WTC11 (cell line): ENCODE measurements at regions not wholly inside any gene's neighbourhood (a gene's known extent, or its start where the extent isn't known, plus 50 kb on each side); places are given as distances from the start of the nearest gene placed in this dataset.

Source experiments
- ARID4B ChIP-seq: sonication (generic); formaldehyde crosslinking; IDR thresholded peaks from 2 replicates; pipeline ENCODE4 v1.8.0; 2023; ENCODE audit warnings: missing genetic modification reagents, mild to moderate bottlenecking, borderline replicate concordance
- CREM ChIP-seq: sonication (generic); formaldehyde crosslinking; IDR thresholded peaks from 2 replicates; pipeline ENCODE4 v1.8.1; 2022; ENCODE audit warnings: mild to moderate bottlenecking, missing genetic modification reagents, moderate library complexity
- E2F1 ChIP-seq: sonication (generic); formaldehyde crosslinking; IDR thresholded peaks from 2 replicates; pipeline ENCODE4 v1.8.0; 2022; ENCODE audit warnings: mild to moderate bottlenecking, missing genetic modification reagents
- ESRRA ChIP-seq: sonication (generic); formaldehyde crosslinking; IDR thresholded peaks from 2 replicates; pipeline ENCODE4 v1.8.1; 2022; ENCODE audit warnings: mild to moderate bottlenecking, missing genetic modification reagents, borderline replicate concordance
- HMGXB4 ChIP-seq: sonication (generic); formaldehyde crosslinking; IDR thresholded peaks from 2 replicates; pipeline ENCODE4 v1.8.1; 2023; ENCODE audit warnings: mild to moderate bottlenecking, moderate library complexity, missing genetic modification reagents
- JAZF1 ChIP-seq: fragments of 250-450 bp; sonication (Bioruptor Pico); IDR thresholded peaks from 2 replicates; pipeline ENCODE4 v1.9.0; 2021; ENCODE audit warnings: moderate library complexity, mild to moderate bottlenecking, inconsistent platforms
- JUN ChIP-seq: sonication (generic); formaldehyde crosslinking; IDR thresholded peaks from 2 replicates; pipeline ENCODE4 v1.8.0; 2023; ENCODE audit warnings: mild to moderate bottlenecking, missing genetic modification reagents
- SOX15 ChIP-seq: fragments of 250-450 bp; sonication (Bioruptor Pico); IDR thresholded peaks from 2 replicates; pipeline ENCODE4 v1.9.0; 2021; ENCODE audit warnings: mild to moderate bottlenecking
- SP1 ChIP-seq: sonication (generic); formaldehyde crosslinking; conservative IDR thresholded peaks from 2 replicates; pipeline ENCODE4 v1.8.1; 2022; ENCODE audit warnings: missing genetic modification reagents
- TEAD4 ChIP-seq: sonication (generic); formaldehyde crosslinking; IDR thresholded peaks from 2 replicates; pipeline ENCODE4 v1.8.0; 2022; ENCODE audit warnings: mild to moderate bottlenecking, missing genetic modification reagents
- TF ChIP-seq, protein P1 (sequence below): fragments of 200-600 bp; IDR thresholded peaks from 2 replicates; pipeline ENCODE4 v1.8.0; 2022; ENCODE audit warnings: antibody characterized with exemption
- TF ChIP-seq, protein P2 (sequence below): sonication (generic); formaldehyde crosslinking; IDR thresholded peaks from 2 replicates; pipeline ENCODE4 v1.8.0; 2022; ENCODE audit warnings: mild to moderate bottlenecking, missing genetic modification reagents

DNA sequence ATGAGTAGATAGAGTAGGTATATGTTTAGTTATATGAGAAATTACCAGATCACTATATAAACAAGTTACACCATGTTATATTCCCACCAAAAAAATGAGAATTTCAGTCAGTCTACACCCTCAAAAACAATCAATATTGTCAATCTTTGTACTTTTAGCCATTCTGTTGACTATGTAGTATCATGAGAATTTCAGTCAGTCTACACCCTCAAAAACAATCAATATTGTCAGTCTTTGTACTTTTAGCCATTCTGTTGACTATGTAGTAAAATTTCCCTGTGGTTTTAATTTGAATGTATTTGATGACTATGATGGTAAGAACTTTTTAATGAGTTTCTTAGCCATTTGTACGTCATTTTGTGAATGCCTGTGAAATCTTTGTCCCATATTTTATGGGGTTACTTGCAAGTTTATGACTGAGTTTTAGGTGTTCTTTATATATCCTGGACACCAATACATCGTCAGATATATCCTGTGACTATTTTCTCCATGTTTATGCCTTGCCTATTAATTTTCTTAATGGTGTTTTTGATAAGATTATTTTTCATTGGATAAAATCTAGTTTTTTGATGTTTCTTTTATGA lies 528.4 kb upstream of the SPHKAP start:
- TF ChIP-seq JUN (CRISPR knock-in tag) = no peak
- TF ChIP-seq E2F1 = no peak
- TF ChIP-seq, protein P1, sequence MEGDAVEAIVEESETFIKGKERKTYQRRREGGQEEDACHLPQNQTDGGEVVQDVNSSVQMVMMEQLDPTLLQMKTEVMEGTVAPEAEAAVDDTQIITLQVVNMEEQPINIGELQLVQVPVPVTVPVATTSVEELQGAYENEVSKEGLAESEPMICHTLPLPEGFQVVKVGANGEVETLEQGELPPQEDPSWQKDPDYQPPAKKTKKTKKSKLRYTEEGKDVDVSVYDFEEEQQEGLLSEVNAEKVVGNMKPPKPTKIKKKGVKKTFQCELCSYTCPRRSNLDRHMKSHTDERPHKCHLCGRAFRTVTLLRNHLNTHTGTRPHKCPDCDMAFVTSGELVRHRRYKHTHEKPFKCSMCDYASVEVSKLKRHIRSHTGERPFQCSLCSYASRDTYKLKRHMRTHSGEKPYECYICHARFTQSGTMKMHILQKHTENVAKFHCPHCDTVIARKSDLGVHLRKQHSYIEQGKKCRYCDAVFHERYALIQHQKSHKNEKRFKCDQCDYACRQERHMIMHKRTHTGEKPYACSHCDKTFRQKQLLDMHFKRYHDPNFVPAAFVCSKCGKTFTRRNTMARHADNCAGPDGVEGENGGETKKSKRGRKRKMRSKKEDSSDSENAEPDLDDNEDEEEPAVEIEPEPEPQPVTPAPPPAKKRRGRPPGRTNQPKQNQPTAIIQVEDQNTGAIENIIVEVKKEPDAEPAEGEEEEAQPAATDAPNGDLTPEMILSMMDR = no peak
- TF ChIP-seq ARID4B (CRISPR knock-in tag) = no peak
- TF ChIP-seq JAZF1 (CRISPR knock-in tag) = no peak
- no peak for TF ChIP-seq ESRRA
- TF ChIP-seq, protein P2, sequence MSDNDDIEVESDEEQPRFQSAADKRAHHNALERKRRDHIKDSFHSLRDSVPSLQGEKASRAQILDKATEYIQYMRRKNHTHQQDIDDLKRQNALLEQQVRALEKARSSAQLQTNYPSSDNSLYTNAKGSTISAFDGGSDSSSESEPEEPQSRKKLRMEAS (CRISPR knock-in tag) = no peak
- TF ChIP-seq TEAD4 (CRISPR knock-in tag) = no peak
- TF ChIP-seq CREM (CRISPR knock-in tag) = no peak
- TF ChIP-seq SP1 (CRISPR knock-in tag) = no peak
- no peak for TF ChIP-seq HMGXB4 (CRISPR knock-in tag)
- no peak for TF ChIP-seq SOX15 (CRISPR knock-in tag)
